Heart left ventricle (tissue), 16 donors: ENCODE measurements at regions not wholly inside any gene's neighbourhood (a gene's known extent, or its start where the extent isn't known, plus 50 kb on each side); places are given as distances from the start of the nearest gene placed in this dataset.

ENCODE experiments used
- ATAC-seq, 4 donors: fragments of 200-7000 bp; cut with Tn5 transposase; one replicate each; pipeline ENCODE4 v1.9.1; 2020 to 2022; ENCODE audit warnings: moderate library complexity in 4 of 4, mild to moderate bottlenecking in 3 of 4, moderate number of reproducible peaks in 1 of 4
- DNase-seq, 5 donors: peaks; one replicate each; pipeline ENCODE4 v3.0.0-alpha.2; 2020
- H3K27ac ChIP-seq, 12 donors: fragments of 200-600 bp; sonication (generic) in 4 of 12; one replicate each; pipeline versions ENCODE4 v1.5.0 to v1.8.0; 2016 to 2022; ENCODE audit warnings: mild to moderate bottlenecking in 2 of 12
- H3K27me3 ChIP-seq, 9 donors: fragments of 200-600 bp; sonication (generic) in 2 of 9; one replicate each; pipeline versions ENCODE4 v1.5.1 to v1.8.0; 2016 to 2022; ENCODE audit warnings: mild to moderate bottlenecking in 3 of 9
- H3K36me3 ChIP-seq, 9 donors: fragments of 200-600 bp; sonication (generic) in 2 of 9; one replicate each; pipeline versions ENCODE4 v1.5.0 to v1.8.0; 2018 to 2022; ENCODE audit warnings: mild to moderate bottlenecking in 2 of 9
- H3K4me1 ChIP-seq, 12 donors: fragments of 200-600 bp; sonication (generic) in 4 of 12; one replicate each; pipeline versions ENCODE4 v1.5.0 to v1.8.0; 2016 to 2022; ENCODE audit warnings: mild to moderate bottlenecking in 3 of 12
- H3K4me3 ChIP-seq, 12 donors: fragments of 200-600 bp; sonication (generic) in 4 of 12; one replicate each; pipeline versions ENCODE4 v1.5.0 to v1.8.0; 2017 to 2022; ENCODE audit warnings: mild to moderate bottlenecking in 9 of 12, moderate library complexity in 4 of 12
- H3K9me3 ChIP-seq, 12 donors: fragments of 200-600 bp; sonication (generic) in 4 of 12; one replicate each; pipeline versions ENCODE4 v1.5.0 to v1.8.0; 2016 to 2022; ENCODE audit warnings: mild to moderate bottlenecking in 1 of 12
- CTCF ChIP-seq, 12 donors: fragments of 200-600 bp; sonication (generic) in 4 of 12; IDR thresholded peaks; one replicate each; pipeline versions ENCODE4 v1.5.0 to v1.8.0; 2018 to 2022; ENCODE audit warnings: antibody characterized with exemption in 12 of 12, mild to moderate bottlenecking in 5 of 12
- POLR2A ChIP-seq, 2 donors: fragments of 450-650 bp; IDR thresholded peaks; one replicate each; pipeline ENCODE4 v1.6.1; 2017; ENCODE audit warnings: antibody characterized with exemption in 2 of 2, mild to moderate bottlenecking in 2 of 2, moderate library complexity in 2 of 2
- WGBS, 4 donors: extraction: QIAGEN DNeasy Blood & Tissue Kit in 2 of 4; methylation state at CpG; one replicate each; pipeline versions ENCODE4 v1.1.5 to v1.1.7; 2013 to 2018; 5-methylcytosine and 5-hydroxymethylcytosine counted together
- intact Hi-C, 10 donors: fragments of 100-400 bp; cut with DNase I; formaldehyde crosslinking; loops; one replicate each; pipeline versions ENCODE4 v1.11.1 to v1.14.2; 2022
- donor health status: ischemic (EF 13 %, LVEDD 7.1; RV severe dilation, severe dysfunction).
- donor health status: healthy with polysubstance abuse.
- donor health status: DM: no; HTN: yes; CAD: no.
- donor health status: DM: no; HTN: no; CAD: no.
- donor health status: ischemic (EF 25% LVEDD 6.9; RV normal size, moderate dysfunction).
- donor health status: ischemic (EF 25% LVEDD 5.7; RV mildly dilated, moderate dysfunction).
- donor health status: healthy.
- donor health status: DM: yes; HTN: yes; CAD: no.
- donor health status: ischemic (EF 35%, LVEDD 5.7; RV mildly dilated, moderate dysfunction).
- donor health status: nonischemic (EF 11% LVEDD 7.7; RV severe dilation, severe dysfunction).
- donor health status: DM: yes; HTN: yes; CAD: no.
- donor health status: PGD.
- donor health status: ischemic (EF 29% LVEDD 5.4; RV normal size, mild dysfunction).
- donor health status: nonischemic (EF 23%, LVEDD 6.1; RV moderate dilation, normal function).

- ATAC-seq (no peak), DNase-seq (no peak)
- Histone ChIP-seq H3K4me1 (no peaks in the 10 kb centered on the region), H3K4me3 (no peak overlapping the region), H3K9me3 (no peaks in the 10 kb centered on the region), H3K36me3 (no peaks in the 10 kb centered on the region), H3K27me3 (no peaks in the 10 kb centered on the region), H3K27ac (no peak overlapping the region)
- WGBS, 4 donors: 90 to 92% (median 91%) methylated on average over 4 of the region's 4 CpGs
- TF ChIP-seq POLR2A (IDR thresholded peaks at IDR 0.05) (no peak), CTCF (IDR thresholded peaks at IDR 0.05) (no peak)
- intact Hi-C loops: no loop called here
Measured at GRCh38 chr4:25532591-25532990, 123.1 kb upstream of the SLC34A2 start.

- no peak overlapping the region for H3K27ac ChIP-seq
- TF ChIP-seq POLR2A (IDR thresholded peaks at IDR 0.05): no peak
- no peak for TF ChIP-seq CTCF (IDR thresholded peaks at IDR 0.05)
- no peak overlapping the region for H3K4me3 ChIP-seq
- H3K9me3 ChIP-seq: no peaks in the 10 kb centered on the region
- no peaks in the 10 kb centered on the region for H3K27me3 ChIP-seq
- no peaks in the 10 kb centered on the region for H3K36me3 ChIP-seq
- ATAC-seq (no peak), DNase-seq (no peak)
- 92% methylated on average over 3 of the region's 3 CpGs for WGBS, 4 donors
- intact Hi-C loops: no loop called here
- H3K4me1 ChIP-seq: no peaks in the 10 kb centered on the region
Measured at GRCh38 chr4:25533256-25533655, 122.4 kb upstream of the SLC34A2 start.

GRCh38 chr4:25535278-25535677 is 120.4 kb upstream of the SLC34A2 start:
- Histone ChIP-seq H3K9me3 (no peaks in the 10 kb centered on the region), H3K36me3 (no peaks in the 10 kb centered on the region), H3K4me1 (no peaks in the 10 kb centered on the region), H3K27ac (no peak overlapping the region), H3K4me3 (no peak overlapping the region), H3K27me3 (no peaks in the 10 kb centered on the region)
- intact Hi-C loops: no loop called here
- 40 to 54% (median 48%) methylated on average over 2 of the region's 2 CpGs for WGBS, 4 donors
- no peak for DNase-seq
- TF ChIP-seq CTCF (IDR thresholded peaks at IDR 0.05) (no peak), POLR2A (IDR thresholded peaks at IDR 0.05) (no peak)
- ATAC-seq: no peak

- Histone ChIP-seq H3K36me3 (no peaks in the 10 kb centered on the region), H3K9me3 (no peaks in the 10 kb centered on the region), H3K4me3 (no peak overlapping the region), H3K27ac (no peak overlapping the region), H3K27me3 (no peaks in the 10 kb centered on the region), H3K4me1 (no peaks in the 10 kb centered on the region)
- TF ChIP-seq CTCF (IDR thresholded peaks at IDR 0.05): no peak
- TF ChIP-seq POLR2A (IDR thresholded peaks at IDR 0.05): no peak
- intact Hi-C loops: no loop called here
- DNase-seq: no peak
- WGBS, 4 donors: 74 to 83% (median 75%) methylated on average over 10 of the region's 10 CpGs
- no peak for ATAC-seq
Measured at GRCh38 chr4:25535701-25536473, 119.8 kb upstream of the SLC34A2 start.
